ENCODE measurements at regions not wholly inside any gene's neighbourhood (a gene's known extent, or its start where the extent isn't known, plus 50 kb on each side); places are given as distances from the start of the nearest gene placed in this dataset.

DNA sequence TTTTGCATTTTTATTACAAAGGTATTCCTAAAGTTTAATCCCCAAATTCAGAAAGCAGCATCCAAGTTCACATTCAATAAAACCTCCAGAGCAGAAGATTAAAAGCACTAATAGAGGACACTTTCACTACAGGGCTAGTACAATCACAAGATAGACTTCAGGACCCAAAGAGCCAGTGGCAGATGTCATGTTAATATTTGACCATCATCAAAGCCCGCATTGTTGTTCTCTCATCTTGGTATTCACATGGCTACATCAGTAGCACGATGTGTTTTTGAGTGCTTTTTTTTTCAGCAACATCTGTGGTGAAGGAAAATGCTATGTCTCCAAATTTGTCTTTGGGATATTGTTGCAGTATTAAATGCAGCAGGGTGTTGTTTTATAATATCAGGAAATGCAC is 134.3 kb downstream of the ARL4A start:
- DNase-seq, result no peak
- H3K4me1 ChIP-seq (replicated peaks; ENCODE audit: insufficient read depth), result no peaks in the 10 kb centered on the region
- no peak overlapping the region for H2AFZ ChIP-seq
- POLR2A ChIA-PET (ENCODE audit: unreplicated experiment), result no interaction called here
- H3K9me3 ChIP-seq (ENCODE audit: insufficient read depth, low read depth), result no peaks in the 10 kb centered on the region
- no peaks in the 10 kb centered on the region for H3F3A ChIP-seq (ENCODE audit: insufficient read depth, low read depth)
- no peaks in the 10 kb centered on the region for H3K36me3 ChIP-seq (ENCODE audit: low read depth)
- H3K4me2 ChIP-seq, result no peak overlapping the region
- BruUV-seq (replicated peaks), result no TSS peak
- H3K79me2 ChIP-seq (ENCODE audit: low read depth), result no peaks in the 10 kb centered on the region
- intact Hi-C loops (cut with micrococcal nuclease; ENCODE audit: unreplicated experiment), result no loop called here
- H3K27me3 ChIP-seq (ENCODE audit: insufficient read depth, low read depth), result no peaks in the 10 kb centered on the region
- CTCF ChIA-PET, result no interaction called here
- no peak overlapping the region for H3K4me3 ChIP-seq
- TF ChIP-seq, protein P1, sequence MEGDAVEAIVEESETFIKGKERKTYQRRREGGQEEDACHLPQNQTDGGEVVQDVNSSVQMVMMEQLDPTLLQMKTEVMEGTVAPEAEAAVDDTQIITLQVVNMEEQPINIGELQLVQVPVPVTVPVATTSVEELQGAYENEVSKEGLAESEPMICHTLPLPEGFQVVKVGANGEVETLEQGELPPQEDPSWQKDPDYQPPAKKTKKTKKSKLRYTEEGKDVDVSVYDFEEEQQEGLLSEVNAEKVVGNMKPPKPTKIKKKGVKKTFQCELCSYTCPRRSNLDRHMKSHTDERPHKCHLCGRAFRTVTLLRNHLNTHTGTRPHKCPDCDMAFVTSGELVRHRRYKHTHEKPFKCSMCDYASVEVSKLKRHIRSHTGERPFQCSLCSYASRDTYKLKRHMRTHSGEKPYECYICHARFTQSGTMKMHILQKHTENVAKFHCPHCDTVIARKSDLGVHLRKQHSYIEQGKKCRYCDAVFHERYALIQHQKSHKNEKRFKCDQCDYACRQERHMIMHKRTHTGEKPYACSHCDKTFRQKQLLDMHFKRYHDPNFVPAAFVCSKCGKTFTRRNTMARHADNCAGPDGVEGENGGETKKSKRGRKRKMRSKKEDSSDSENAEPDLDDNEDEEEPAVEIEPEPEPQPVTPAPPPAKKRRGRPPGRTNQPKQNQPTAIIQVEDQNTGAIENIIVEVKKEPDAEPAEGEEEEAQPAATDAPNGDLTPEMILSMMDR (conservative IDR thresholded peaks at IDR 0.05), result no peak
- TF ChIP-seq EZH2 (IDR thresholded peaks at IDR 0.05; ENCODE audit: low read depth), result no peak
- H3K27ac ChIP-seq, result no peak overlapping the region
- H3K9me2 ChIP-seq (ENCODE audit: insufficient read depth), result no peaks in the 10 kb centered on the region
- H4K20me1 ChIP-seq (ENCODE audit: insufficient read depth), result no peaks in the 10 kb centered on the region

DNA sequence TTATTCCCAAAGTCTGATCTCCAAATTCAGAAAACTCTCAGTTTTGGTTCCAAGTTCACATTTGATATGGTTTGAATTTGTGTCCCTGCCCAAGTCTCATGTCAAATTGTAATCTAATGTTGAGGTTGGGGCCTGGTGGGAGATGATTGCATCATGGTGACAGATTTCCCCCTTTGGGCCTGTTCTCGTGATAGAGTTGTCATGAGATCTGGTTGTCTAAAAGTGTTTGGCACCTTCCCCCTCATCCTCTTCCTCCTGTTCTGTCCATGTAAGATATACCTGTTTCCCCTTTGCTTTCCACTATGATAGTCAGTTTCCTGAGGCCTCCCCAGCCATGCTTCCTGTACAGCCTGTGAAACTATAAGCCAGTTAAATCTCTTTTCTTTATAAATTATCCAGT is 138.6 kb downstream of the ARL4A start:
- Histone ChIP-seq H3K4me3 (no peak overlapping the region), H3K27ac (no peak overlapping the region), H3K79me2 (ENCODE audit: low read depth) (no peaks in the 10 kb centered on the region), H3F3A (ENCODE audit: insufficient read depth, low read depth) (no peaks in the 10 kb centered on the region), H4K20me1 (ENCODE audit: insufficient read depth) (no peaks in the 10 kb centered on the region), H2AFZ (0 out of 2 replicates have a peak overlapping the region, but pooled peaks have one; percentile 34), H3K4me2 (no peak overlapping the region), H3K27me3 (ENCODE audit: insufficient read depth, low read depth) (no peaks in the 10 kb centered on the region), H3K36me3 (ENCODE audit: low read depth) (no peaks in the 10 kb centered on the region), H3K9me2 (ENCODE audit: insufficient read depth) (no peaks in the 10 kb centered on the region), H3K4me1 (replicated peaks; ENCODE audit: insufficient read depth) (no peaks in the 10 kb centered on the region), H3K9me3 (ENCODE audit: insufficient read depth, low read depth) (no peaks in the 10 kb centered on the region)
- no peak for DNase-seq
- no TSS peak for BruUV-seq (replicated peaks)
- ChIA-PET CTCF (no interaction called here), POLR2A (ENCODE audit: unreplicated experiment) (no interaction called here)
- TF ChIP-seq EZH2 (IDR thresholded peaks at IDR 0.05; ENCODE audit: low read depth), result no peak
- TF ChIP-seq, protein P1 (conservative IDR thresholded peaks at IDR 0.05), result no peak
- intact Hi-C loops (cut with micrococcal nuclease; ENCODE audit: unreplicated experiment), result no loop called here

DNA sequence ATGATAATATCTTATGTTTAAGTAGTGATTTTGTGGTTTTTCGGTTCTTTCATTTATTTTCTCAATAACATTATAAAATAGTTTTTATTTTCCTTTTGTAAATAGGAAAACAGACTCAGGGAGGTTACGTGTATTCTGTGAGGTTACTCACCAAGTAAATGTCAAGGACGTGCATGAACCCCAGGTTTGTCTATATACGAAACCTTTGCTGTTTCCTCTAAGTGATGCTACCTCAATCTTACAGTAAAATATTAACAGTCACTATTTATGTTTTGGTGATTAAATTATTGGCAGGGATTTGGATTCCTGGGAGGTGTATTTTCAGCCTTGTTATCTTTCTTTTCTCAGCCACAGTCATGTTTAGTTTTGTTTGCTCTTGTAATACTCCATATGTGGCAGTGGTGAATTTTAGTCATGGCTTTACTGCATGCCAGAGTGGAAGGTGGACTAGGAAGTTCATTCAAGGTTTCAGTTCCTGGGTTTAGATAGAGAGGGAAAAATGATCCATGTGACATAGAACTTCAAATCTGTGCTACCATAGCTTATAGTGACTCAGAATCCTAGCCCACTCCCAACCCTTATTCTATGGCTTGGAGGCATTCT is 139.9 kb downstream of the ARL4A start:
- no peak for DNase-seq
- Histone ChIP-seq H2AFZ (no peak overlapping the region), H3K9me2 (ENCODE audit: insufficient read depth) (no peaks in the 10 kb centered on the region)

More for the DNA sequence above, 139.9 kb downstream of the ARL4A start:
- Histone ChIP-seq H3K27ac (no peak overlapping the region), H3K9me3 (ENCODE audit: insufficient read depth, low read depth) (no peaks in the 10 kb centered on the region), H3K27me3 (ENCODE audit: insufficient read depth, low read depth) (no peaks in the 10 kb centered on the region), H4K20me1 (ENCODE audit: insufficient read depth) (no peaks in the 10 kb centered on the region), H3K4me1 (replicated peaks; ENCODE audit: insufficient read depth) (no peaks in the 10 kb centered on the region), H3K36me3 (ENCODE audit: low read depth) (no peaks in the 10 kb centered on the region), H3K4me3 (no peak overlapping the region), H3K4me2 (no peak overlapping the region), H3K79me2 (ENCODE audit: low read depth) (no peaks in the 10 kb centered on the region), H3F3A (ENCODE audit: insufficient read depth, low read depth) (no peaks in the 10 kb centered on the region)
- intact Hi-C loops (cut with micrococcal nuclease; ENCODE audit: unreplicated experiment), result no loop called here
- TF ChIP-seq, protein P1 (conservative IDR thresholded peaks at IDR 0.05), result no peak
- no peak for TF ChIP-seq EZH2 (IDR thresholded peaks at IDR 0.05; ENCODE audit: low read depth)
- CTCF ChIA-PET, result no interaction called here
- no TSS peak for BruUV-seq (replicated peaks)
- POLR2A ChIA-PET (ENCODE audit: unreplicated experiment), result no interaction called here

Data from PC-9 (cell line).